Activated CD4-positive, alpha-beta T cell treated with anti-CD3 and anti-CD28 coated beads for 48 hours (primary cell): ENCODE measurements at regions not wholly inside any gene's neighbourhood (a gene's known extent, or its start where the extent isn't known, plus 50 kb on each side); places are given as distances from the start of the nearest gene placed in this dataset.
"Not testable (repeated sequence)": the region's sequence is repeated elsewhere in the genome, so short reads cannot be mapped to it uniquely, and the experiment has no call there.

Experiments
- DNase-seq: peaks from one replicate; pipeline ENCODE4 v3.0.0-alpha.2; 2020

DNA sequence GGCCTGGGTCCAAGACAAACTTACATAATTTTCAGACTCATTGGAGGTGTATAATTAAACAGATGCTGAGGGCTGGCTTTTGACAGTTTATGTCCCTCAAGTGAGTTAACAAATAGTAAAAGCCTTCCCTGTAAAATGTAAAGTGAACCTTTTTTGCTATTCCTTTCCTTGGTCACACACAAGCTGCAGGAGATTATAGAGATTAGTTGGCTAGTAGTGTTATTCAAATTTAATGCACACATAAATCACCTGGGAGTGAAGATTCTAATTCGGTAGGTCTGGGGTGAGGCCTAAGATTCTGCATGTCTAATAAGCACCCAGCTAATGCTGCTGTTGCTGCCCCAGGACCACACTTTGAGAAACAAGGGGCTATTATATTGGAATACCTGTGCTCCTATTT lies 206.2 kb upstream of the SSTR1 start:
- no peak for DNase-seq

DNA sequence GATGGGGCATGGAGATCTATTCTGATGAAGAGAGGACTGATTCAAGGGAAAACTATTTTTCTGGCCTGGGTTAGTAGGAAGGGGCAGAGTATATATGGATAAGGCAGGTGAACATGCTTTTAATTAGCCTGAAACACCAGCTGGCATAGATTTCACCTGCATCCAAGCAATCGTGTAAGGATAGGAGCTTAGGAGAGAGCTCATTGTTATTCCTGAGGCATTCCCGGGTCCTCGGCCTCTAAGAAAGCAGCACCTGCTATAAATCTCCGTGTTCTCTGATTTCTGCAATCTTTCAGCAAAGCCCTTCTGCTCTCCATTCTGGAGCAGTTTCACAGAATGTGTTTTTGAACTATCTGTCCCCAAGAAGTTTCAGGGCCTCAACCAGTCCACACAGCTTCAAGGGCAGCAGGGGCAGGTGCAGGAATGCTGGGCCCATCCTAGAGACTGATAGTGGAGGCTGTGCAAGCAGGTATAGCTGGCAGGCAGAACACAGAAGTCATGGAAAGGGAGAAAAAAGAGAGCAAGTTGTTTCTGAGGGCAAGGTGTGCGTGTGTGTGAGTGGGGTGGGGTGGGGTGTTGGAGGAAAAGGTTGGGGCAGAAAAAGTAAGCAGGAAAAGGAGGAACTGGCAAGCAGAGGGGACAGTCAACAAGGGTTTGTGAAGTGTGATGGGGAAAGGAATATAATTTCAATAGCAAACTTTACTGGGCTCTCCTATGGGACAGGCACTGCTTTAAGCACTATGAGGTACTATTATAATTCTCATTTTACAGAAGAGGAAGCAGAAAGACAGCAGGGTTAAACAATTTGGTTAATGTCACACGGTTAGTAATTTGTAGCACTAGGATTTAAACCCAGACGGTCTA lies 203.7 kb upstream of the SSTR1 start:
- no peak for DNase-seq

GRCh38 chr14:38004610-38004879 lies 203.2 kb upstream of the SSTR1 start:
- DNase-seq, result no peak

GRCh38 chr14:38011156-38011555 lies 196.5 kb upstream of the SSTR1 start:
- not testable (repeated sequence) for DNase-seq

DNA sequence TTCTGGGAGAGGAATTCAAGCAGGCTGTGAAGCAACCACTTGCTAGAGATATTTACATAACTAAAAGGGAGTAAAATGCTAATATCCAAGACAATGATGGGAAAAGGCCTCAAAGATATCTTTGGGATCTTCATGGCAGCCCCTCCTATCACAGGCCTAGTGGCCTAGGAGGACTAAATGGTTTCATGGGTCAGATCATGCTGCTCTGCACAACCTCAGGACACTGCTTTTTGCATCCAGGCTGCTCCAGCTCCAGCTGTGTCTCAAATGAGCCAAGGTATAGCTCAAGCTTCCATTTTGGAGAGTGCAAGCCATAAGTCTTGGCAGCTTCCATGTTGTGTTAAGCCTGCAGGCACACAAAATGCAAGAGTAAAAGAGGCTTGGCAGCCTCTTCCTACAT lies 195.6 kb upstream of the SSTR1 start:
- DNase-seq, result no peak

- no peak for DNase-seq
Observed at GRCh38 chr14:38016497-38016896, 191.2 kb upstream of the SSTR1 start.

- no peak for DNase-seq
Observed at GRCh38 chr14:38021861-38022260, 185.8 kb upstream of the SSTR1 start.

GRCh38 chr14:38022775-38023174 lies 184.9 kb upstream of the SSTR1 start:
- no peak for DNase-seq

DNA sequence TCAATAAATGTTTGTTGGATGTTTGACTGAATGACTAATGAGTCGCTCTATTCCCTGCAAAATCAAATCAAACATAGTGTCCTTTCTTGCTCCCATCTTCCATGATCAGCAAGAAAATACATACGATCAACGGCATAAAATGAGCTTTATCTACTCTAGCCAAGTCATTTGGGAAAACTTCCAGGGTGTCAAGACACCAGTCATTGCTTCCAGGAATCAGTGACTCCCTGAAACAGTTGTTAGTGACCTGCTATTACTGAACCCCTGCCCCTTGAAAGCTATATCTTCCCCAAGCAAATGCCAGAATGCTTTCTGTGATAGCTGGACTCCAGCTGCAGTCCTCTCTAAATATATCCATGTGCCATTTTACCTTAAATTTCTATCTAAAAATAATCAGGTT lies 169.5 kb upstream of the SSTR1 start:
- no peak for DNase-seq

GRCh38 chr14:38038986-38039385 lies 168.7 kb upstream of the SSTR1 start:
- no peak for DNase-seq

GRCh38 chr14:38039496-38039895 lies 168.2 kb upstream of the SSTR1 start:
- DNase-seq, result no peak

DNA sequence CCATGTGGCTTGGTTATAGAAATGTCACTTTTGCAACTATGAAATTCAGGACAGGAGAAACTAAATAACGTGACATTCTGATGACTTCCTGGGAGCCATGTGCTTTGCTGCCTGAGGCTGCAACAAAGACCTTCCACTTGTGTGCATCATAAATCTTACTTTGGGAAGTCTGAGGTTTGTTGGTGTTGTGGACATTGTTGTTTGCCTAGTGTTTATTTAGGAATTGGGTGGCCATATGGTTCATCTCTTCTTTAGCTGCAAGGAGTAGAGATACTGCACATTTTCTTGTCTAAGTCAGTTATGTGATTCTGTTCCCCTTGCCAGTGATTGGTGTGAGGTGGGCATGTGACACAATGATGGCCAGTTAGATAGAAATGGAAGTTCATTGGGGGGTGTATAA lies 167.3 kb upstream of the SSTR1 start:
- DNase-seq, result no peak

DNA sequence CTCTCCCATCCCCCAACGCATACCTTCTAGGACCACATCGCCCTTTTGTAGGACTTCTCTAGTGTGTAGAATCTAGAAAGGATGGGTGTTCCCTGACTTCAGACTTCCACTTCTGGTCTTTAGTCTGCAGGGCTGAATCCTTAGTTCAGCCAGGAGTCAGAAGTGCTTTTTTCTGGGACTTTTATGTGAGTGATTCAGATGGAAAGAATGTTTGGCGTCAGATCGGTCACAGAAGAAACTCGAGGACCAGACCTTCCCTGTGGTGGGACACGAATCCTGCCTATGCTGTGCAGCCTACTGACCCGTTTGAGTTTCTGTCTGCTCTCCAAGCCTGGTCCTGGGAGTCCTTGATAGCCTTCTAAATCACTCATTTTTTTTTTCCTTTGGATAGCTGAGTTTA lies 165.4 kb upstream of the SSTR1 start:
- no peak for DNase-seq

DNA sequence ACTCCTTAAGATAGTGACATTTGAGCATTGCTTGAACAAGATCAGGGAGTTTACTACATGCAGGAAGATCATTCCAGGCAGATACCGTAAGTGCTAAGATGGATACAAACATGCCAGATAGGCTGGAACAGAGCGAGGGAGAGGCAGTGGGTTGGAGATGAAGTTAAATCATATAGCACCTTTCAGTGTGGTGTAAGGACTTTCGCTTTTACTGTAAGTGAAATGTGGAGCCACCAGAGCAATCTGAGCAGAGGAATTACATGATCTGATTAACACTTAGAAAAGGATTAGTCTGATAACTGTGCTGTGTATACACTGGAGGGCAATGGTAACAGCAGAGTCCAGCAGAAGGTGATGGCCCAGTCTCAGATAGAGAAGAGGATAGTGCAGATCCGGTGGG lies 163.0 kb upstream of the SSTR1 start:
- no peak for DNase-seq

DNA sequence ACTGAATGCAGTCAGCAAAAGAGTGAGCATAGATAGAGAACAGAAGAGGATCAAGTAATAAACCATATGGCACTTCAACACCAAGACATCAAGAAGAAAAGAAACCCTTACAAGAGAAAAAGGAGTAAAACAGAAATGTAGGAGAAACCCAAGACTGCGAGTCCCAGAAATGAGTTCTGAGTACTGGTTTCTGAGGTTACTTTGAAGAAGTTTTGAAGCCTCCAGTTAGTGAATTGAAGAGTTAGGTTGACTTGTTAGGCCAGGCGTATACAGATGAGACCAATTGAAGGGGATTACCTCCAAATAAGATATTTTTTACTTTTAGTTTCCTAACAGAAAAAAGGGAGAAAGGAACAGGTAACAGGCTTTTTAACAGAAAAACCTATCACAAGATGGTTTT lies 162.2 kb upstream of the SSTR1 start:
- no peak for DNase-seq

GRCh38 chr14:38046160-38046559 lies 161.5 kb upstream of the SSTR1 start:
- no peak for DNase-seq

DNA sequence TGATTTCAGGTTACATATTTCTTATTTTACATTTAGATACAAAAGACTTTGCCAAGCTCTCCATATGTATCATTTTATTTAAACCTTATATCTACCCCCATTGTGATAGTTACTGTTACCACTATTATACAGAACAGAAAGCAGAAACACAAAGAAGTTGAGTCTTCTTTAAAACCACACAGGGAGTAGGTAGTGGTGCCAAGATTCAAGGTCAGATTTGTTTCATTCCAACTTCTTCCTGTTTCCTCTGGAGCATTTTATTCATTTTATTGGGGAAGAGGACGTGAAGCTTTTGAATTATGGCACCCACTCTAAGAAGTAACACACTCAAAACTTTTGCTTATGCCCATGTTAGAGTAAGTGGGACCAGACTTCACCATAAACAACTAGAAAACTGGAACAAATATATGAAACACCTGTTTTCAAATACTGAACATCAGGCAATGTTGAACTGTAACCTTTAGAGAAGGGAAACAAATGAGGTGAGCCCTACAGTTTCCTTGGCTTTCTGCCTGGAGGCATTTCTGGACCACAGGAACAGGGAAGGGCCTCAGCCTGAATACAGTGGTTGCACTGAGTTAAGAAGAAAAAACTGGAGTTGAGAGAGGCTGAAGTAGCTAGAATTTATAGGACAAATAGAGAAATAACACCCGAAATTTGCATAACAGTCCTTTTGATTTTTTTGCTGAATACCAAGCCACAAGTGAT lies 160.4 kb upstream of the SSTR1 start:
- DNase-seq, result no peak

- no peak for DNase-seq
Observed at GRCh38 chr14:38053666-38054065, 154.0 kb upstream of the SSTR1 start.

DNA sequence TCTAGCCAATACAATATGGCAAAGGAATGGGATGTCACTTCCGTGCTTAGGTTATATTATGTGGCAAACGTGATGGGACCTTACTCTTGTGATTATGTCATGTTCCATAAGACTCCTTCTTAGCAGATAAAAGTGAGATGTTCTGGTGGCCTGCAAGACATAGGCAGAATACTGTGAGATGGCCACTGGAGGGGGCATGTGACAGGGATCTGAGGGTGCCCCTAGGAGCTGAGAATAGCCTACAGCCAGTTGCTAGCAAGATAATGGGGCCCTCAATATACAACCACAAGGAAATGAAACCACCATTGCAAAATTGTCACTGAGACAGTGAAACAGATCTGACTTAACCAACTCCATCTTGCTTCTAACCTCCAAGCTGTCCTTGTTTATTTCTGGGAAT lies 151.4 kb upstream of the SSTR1 start:
- no peak for DNase-seq

- DNase-seq, result not testable (repeated sequence)
Observed at GRCh38 chr14:38062223-38062622, 145.5 kb upstream of the SSTR1 start.

DNA sequence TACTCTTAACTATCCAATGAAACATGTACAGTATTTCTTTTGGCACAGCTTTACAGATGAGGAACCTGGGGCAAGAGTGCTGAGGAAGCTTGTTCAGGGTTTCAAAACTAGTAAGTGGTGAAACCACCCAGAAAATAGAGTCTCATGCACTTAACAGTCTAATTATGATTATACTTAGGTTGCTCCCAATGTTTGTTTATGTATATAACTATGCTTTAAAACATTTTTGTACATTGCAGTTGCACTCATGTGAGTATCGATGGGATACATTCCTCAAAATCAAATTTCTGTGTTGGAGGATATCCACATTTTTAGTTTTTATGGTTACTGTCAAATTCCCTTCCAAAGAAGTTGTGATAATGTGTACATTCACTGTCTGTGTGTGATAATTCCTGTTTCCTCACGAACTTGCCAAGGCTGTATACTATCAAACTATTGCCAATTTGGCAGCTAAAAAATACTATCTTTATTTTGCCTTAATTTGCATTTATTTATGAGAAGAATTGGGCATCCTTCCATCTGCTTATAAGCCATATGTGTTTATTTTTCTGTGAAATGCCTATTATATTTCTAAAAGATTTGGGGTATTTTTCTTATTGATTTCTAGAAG lies 143.9 kb upstream of the SSTR1 start:
- no peak for DNase-seq

DNA sequence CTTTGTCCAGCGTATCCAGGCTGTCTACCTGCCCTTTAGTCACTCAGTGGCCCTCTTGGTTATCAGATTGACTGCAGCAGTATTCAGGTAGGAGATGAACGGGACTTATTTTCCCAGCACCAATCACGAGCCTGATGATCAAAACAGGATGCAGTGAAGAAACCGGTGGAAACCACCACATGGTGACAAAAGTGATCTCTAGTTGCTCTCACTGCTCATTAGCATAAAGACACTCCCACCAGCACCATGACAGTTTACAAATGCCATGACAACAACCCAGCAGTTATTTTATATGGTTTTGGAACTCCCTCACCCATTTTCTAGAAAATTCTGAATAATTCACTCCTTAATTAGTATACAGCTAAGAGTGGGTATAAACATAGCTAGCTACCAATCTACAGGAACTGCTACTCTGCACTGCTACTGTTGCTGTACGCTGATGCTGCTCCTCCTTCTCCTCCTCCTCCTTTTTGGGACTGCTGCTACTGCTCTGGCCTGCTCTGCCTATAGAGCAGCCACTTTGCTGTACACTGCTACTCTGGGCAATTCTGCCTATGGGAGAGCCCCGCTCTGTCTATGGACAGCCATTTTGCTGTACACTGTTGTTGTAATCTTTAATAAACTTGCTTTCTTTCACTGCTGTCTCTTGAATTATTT lies 142.5 kb upstream of the SSTR1 start:
- peak; percentile 50 for DNase-seq

- DNase-seq, result no peak
Observed at GRCh38 chr14:38070061-38070588, 137.6 kb upstream of the SSTR1 start.

DNA sequence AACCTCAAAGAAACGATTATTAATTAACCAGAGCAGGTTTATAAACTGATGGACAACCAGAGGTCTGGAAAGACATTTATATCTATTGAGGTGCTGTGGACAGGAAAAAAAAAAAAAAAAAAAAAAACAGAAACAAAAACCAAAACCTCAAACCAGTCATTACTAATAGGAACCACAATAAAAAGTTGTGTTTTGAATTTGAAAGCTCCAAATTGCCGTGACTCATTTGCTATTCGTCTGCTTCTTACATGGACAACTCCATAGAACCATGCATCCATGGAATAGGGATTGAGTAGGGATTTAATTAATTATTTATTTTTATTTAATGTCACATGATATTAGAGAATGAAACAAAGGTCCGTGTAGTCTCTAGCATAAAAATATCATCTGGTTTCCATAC lies 134.1 kb upstream of the SSTR1 start:
- DNase-seq, result no peak
